GM18507 (cell line): ENCODE measurements at regions not wholly inside any gene's neighbourhood (a gene's known extent, or its start where the extent isn't known, plus 50 kb on each side); places are given as distances from the start of the nearest gene placed in this dataset.

ENCODE experiments used
- DNase-seq: peaks from one replicate; pipeline ENCODE4 v3.0.0; 2011; ENCODE audit warnings: low read depth; ENCODE audit not compliant: insufficient read length; ENCODE audit errors: extremely low spot score
- FAIRE-seq: peaks from 2 replicates; lab custom pipeline; 2011; peaks lifted over from hg19 to GRCh38; lab: Jason Lieb, UNC

GRCh38 chr13:106029676-106030290 is 505.7 kb downstream of the EFNB2 start:
- DNase-seq = no peak

GRCh38 chr13:106028911-106029310 is 506.6 kb downstream of the EFNB2 start:
- FAIRE-seq (no peak), DNase-seq (no peak)

More at GRCh38 chr13:106029676-106030290, 505.7 kb downstream of the EFNB2 start:
- no peak for FAIRE-seq

- DNase-seq = no peak
- no peak for FAIRE-seq
Measured at GRCh38 chr13:106011600-106011999, 523.9 kb downstream of the EFNB2 start.

GRCh38 chr13:106010836-106011235 is 524.6 kb downstream of the EFNB2 start:
- DNase-seq (no peak), FAIRE-seq (no peak)

DNA sequence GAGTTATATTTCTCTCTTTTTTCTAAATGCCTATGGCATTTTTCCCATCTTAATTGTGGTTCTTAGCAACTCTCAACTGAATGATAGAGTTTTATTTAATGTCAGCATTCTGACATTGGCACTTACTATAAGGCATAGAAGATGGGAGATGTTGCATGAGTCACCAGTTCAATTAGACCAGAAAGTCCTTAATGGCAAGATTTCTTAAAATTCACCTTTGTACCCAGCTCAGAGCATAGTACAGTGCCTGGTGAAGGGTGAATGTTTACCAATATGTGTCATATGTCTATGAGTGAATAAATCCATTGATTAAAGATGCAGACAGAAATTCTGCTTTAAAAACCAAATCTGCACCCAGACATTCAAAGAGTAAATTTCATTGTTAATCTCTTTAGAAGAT is 526.9 kb downstream of the EFNB2 start:
- FAIRE-seq = no peak
- DNase-seq = no peak

DNA sequence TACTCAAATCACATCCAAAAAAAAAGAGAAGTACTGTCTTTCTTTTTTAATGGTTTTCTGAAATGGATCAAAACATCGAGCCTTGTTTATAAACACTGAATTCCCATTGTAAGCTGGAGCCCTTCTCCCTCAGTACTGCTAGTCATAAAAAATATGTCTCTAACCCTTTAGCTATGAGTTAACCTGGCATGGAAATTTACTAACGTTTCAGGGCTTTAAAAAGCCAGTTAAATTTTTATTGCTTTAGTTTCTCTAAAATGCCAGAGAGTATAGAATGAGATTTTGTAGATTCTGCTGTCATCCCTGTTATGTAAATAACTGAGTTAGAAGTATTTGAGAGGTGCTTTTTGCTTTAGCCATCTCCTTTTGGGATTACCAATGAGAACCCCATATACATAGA is 528.3 kb downstream of the EFNB2 start:
- no peak for FAIRE-seq

GRCh38 chr13:106003651-106004050 is 531.8 kb downstream of the EFNB2 start:
- FAIRE-seq (no peak), DNase-seq (no peak)

More for the DNA sequence above, 528.3 kb downstream of the EFNB2 start:
- no peak for DNase-seq

GRCh38 chr13:106001443-106001842 is 534.0 kb downstream of the EFNB2 start:
- FAIRE-seq (no peak), DNase-seq (no peak)

- no peak for DNase-seq
- FAIRE-seq = no peak
Measured at GRCh38 chr13:105997581-105998550, 537.6 kb downstream of the EFNB2 start.

DNA sequence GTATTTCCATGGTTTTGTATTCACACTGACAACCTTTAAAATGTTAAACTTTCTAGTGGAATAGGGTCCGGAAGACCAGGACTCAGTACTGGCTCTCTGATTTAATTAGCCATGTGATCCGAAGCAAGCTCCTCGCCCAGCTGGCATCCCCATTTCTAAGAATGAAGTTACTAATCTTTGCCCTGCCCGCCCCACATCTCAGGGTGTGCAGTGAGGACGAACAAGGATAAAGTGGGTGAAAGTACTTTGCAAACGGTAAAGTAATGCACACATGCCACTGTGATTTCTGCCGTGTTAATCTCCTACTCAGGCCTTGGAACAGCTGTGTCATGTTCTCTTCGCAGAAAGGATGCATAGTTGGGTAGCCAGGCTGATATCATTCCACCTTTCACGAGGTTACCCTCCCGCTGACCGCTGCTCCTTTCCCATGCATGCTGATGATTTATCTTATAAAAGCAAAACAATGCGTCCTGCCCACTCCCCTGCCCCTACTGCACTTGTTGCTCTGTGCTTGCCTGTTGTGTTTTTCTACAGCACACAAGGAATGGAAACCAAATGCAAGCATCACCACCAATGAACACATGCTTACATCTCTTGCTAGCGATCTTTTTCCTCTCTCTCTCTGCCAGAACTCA is 539.0 kb downstream of the EFNB2 start:
- no peak for DNase-seq
- FAIRE-seq = no peak

DNA sequence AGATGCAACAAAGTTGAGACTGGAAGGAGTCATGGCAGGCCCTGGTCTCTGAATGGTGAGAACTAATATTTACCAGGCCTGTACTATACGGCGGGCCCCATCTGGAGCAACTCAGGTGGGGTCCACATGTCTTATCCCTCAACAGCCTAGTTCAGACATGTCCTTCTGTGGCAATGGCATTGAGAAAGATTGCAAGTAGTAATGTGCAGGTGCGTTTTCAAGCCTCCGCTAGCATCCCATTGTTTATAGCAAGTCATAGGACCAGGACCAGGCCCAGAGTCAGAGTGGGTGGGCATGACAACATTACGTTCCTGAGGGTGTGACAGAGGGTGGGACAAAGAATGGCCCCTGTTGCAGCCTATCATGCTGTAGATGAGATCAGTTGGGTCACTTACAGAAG is 541.1 kb downstream of the EFNB2 start:
- no peak for DNase-seq
- no peak for FAIRE-seq

DNA sequence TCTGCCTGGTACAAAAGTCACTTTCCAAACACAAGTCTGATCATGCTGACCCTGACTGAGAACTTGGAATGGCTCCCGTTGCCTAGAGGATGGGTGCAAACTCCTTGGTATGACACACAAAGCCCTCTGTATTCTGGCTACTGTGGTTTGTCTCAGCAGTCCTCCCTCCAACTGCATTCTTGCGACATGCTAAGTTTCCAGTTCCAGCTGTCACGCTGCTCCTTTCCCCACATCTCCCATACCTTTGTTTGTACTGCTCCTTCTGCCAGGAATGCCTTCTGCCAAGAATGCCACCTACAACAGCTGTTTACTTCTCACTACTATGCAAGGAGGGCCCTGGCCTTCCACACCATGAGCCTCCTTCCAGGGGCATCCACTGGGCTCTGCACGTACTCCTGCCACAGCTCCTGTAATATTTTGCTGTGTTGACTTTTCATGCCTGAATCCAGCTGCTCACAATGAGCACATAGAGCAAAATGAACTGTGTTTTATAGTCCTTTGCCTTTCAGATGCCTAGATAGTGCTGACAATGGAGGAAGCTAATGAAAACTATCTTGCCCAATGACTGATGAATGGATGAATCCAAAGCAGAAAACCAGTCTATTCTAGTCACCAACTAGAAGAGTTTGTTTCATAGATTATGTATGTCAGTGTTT is 543.7 kb downstream of the EFNB2 start:
- no peak for FAIRE-seq
- DNase-seq = no peak

DNA sequence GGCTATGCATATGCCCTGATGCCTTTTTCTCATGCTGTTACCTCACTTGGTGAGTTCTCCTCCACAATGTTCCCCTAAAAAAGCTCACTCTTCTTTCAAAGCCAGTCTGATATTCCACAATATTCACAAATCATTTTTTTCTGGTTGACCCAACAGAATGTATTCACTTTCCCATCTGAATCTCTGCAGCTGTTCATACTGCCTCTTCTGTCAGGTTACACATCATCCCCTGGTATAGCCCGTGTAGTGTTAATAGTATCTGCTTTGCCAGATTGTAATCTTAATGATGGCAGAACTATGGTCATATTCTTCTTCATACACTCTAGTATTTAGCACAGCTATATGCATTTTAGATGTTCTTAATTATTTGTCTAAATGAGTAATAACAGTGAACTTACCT is 544.3 kb downstream of the EFNB2 start:
- FAIRE-seq = no peak
- DNase-seq = no peak

DNA sequence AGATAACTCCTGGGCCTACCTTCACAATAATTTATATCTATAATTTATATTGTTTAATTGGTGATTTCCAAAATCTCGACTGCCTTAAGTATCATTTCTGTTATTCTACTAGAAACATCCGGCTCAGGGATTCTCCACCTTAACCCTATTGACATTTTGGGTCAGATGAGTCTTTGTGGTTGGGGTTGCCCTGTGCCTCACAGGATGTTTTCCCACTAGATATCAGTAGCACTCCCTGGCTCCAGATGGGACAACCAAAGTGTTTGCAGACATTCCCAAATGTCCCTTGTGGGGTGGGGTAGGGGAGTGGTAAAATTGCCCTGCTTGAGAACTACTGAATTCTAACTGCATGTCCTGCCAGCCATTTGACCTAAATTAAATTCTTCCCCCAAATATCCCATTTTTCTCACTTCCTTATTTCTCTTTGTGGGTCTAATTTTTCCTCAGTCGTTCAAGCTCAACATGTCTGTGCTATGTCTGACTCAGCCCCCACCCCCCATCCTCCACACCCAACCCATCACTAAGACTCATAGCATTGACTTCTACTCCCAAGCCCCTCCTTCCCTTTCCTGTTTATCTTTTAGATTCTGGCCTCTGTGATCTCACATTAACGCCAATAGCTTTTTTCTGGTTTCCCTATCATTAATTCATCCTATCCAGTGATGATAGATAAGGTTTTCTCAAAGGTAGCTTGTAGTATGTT is 545.1 kb downstream of the EFNB2 start:
- DNase-seq (no peak), FAIRE-seq (no peak)

DNA sequence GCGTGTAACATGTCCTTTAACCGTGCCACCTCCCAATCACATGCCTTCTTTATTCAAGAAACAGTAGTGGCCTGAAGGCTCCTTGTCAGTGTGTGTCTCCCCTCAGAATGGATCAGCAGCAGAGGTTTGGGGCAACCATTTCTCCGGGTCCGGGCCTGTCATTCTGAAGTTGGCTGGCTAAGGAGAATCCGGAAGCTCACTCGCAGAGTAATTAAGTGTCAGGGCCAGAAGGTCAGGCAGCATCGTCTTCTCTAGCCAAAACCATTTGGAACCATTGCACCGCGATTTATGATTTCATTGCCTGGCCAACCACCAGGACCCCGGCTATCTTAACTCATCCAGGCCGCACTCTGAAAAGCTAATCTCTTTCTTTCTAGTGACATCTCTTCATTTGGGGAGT is 550.8 kb downstream of the EFNB2 start:
- FAIRE-seq (no peak), DNase-seq (no peak)

GRCh38 chr13:105984236-105984635 is 551.2 kb downstream of the EFNB2 start:
- FAIRE-seq (no peak), DNase-seq (no peak)

DNA sequence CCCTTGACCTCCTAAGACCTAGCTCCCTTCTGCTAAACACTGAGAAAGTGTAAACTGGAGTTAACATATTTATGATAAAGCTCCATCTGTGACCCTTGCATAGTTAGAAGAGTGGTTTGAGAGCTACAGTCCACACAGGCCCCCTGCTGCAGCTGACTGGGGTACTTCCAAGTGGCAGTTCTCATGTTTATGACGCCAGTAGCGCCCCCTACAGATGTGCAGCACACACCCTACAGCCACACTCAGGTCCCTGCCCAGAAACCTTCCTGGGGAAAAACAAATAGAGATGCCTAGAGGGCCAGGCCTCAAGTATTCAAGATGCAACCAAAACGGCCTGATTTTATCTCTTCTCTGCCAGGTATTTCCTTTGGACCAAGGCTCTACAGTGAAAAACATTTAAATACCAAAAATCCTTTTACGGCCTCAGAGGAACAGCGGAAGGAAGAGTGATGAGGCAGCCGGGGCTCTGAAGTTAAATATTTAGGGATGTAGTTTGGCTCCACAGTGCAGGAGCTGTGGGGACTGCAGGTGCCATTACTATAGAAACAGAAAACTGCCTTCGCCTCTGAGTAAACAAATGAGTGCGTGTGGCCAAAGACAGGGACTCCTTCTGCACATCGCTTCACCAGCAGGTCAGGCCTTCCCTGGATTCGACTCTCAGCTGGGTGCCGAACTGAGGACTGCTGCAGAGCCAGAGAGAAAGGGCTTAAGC is 553.1 kb downstream of the EFNB2 start:
- DNase-seq (no peak), FAIRE-seq (no peak)

DNA sequence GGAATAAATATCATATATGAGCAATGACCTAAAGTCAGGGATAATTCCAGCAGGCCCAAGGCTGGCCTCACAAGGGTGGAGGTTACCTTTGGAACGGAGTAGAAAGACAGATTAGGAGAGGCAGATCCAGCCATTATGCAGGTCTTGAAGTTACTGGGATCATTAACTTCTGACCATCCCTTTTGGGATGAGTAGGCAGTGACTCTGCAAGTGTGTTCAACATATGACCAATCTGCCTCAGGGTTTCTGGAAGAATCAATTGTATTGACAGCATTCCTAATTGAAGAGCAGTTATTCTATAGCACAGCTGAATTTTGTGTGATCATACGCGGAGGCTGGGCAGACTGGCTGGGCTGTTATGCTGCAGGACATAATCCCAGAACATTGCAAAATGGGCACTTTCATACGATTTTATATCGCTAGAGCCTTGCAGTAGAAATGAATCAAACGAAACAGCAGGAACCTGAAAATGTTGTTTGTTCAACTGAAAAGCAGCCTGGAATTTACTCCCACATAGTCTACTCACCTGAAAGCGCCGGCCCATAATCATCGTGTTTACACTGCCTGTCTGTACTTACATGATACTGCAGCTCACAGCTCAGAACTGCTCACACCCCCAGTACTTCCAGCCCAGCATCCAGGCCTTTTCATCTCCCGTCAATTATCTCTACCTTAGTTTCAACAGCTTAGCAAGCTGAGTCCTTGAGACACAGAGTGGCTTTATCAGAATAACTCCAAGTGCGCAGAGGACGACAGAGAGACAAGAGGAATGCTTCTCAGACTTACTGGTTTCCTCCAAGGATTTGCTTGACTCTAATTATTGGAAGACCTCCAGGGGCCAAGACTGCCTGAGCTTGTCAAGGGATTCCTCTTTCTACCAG is 556.1 kb downstream of the EFNB2 start:
- no peak for FAIRE-seq
- no peak for DNase-seq
